ENCODE measurements at regions not wholly inside any gene's neighbourhood (a gene's known extent, or its start where the extent isn't known, plus 50 kb on each side); places are given as distances from the start of the nearest gene placed in this dataset.

GRCh38 chr1:193458628-193459027 lies 272.2 kb upstream of the B3GALT2 start:
- 93 to 96% (median 95%) methylated on average over 5 of the region's 5 CpGs for WGBS, 4 donors
- ATAC-seq (no peak), DNase-seq (no peak)
- H3K36me3 ChIP-seq, result no peaks in the 10 kb centered on the region
- H3K27me3 ChIP-seq, result no peaks in the 10 kb centered on the region
- H3K27ac ChIP-seq, result no peak overlapping the region
- H3K9me3 ChIP-seq, result no peaks in the 10 kb centered on the region
- H3K4me1 ChIP-seq, result peaks cover 0 to 6% (median 0%) of the 10 kb centered on the region in 12 donors
- intact Hi-C loops (cut with DNase I), result no loop called here
- TF ChIP-seq POLR2A (IDR thresholded peaks at IDR 0.05), result no peak
- TF ChIP-seq, protein P1, sequence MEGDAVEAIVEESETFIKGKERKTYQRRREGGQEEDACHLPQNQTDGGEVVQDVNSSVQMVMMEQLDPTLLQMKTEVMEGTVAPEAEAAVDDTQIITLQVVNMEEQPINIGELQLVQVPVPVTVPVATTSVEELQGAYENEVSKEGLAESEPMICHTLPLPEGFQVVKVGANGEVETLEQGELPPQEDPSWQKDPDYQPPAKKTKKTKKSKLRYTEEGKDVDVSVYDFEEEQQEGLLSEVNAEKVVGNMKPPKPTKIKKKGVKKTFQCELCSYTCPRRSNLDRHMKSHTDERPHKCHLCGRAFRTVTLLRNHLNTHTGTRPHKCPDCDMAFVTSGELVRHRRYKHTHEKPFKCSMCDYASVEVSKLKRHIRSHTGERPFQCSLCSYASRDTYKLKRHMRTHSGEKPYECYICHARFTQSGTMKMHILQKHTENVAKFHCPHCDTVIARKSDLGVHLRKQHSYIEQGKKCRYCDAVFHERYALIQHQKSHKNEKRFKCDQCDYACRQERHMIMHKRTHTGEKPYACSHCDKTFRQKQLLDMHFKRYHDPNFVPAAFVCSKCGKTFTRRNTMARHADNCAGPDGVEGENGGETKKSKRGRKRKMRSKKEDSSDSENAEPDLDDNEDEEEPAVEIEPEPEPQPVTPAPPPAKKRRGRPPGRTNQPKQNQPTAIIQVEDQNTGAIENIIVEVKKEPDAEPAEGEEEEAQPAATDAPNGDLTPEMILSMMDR (IDR thresholded peaks at IDR 0.05), result no peak
- H3K4me3 ChIP-seq, result no peak overlapping the region

GRCh38 chr1:193457676-193458075 lies 271.3 kb upstream of the B3GALT2 start:
- 40 to 54% (median 43%) methylated on average over 9 of the region's 9 CpGs for WGBS, 4 donors
- Histone ChIP-seq H3K27ac (no peak overlapping the region), H3K9me3 (no peaks in the 10 kb centered on the region), H3K4me3 (no peak overlapping the region), H3K4me1 (no peaks in the 10 kb centered on the region), H3K36me3 (no peaks in the 10 kb centered on the region), H3K27me3 (no peaks in the 10 kb centered on the region)
- DNase-seq, result no peak
- ATAC-seq, result no peak
- intact Hi-C loops (cut with DNase I), result no loop called here
- TF ChIP-seq, protein P1 (IDR thresholded peaks at IDR 0.05), result no peak
- no peak for TF ChIP-seq POLR2A (IDR thresholded peaks at IDR 0.05)

GRCh38 chr1:193456811-193457280 lies 270.4 kb upstream of the B3GALT2 start:
- intact Hi-C loops (cut with DNase I), result no loop called here
- no peaks in the 10 kb centered on the region for H3K9me3 ChIP-seq
- H3K36me3 ChIP-seq, result no peaks in the 10 kb centered on the region

DNA sequence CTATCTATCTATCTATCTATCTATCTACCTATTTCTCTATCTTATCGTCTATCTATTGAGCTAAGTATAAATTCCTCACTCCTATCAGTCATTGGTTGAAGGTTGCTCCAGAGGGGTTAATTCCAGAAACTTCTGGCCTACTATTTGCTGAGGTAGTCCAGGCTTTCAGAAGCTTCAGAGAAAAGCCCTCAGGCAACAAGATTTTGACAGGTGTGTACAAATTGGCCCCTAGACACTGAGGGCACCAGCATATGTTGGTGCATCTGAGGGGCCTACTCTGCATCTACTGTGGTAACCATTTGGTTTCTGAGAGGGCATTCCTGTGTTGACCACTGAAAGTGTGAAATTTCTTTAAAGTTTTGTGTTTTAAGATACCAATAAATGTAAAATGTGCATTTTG lies 265.2 kb upstream of the B3GALT2 start:
- Histone ChIP-seq H3K27ac (no peak overlapping the region), H3K9me3 (no peaks in the 10 kb centered on the region), H3K4me1 (no peaks in the 10 kb centered on the region), H3K36me3 (no peaks in the 10 kb centered on the region), H3K27me3 (no peaks in the 10 kb centered on the region), H3K4me3 (no peak overlapping the region)
- no peak for DNase-seq
- 94 to 100% (median 96%) methylated on average over 1 of the region's 1 CpG for WGBS, 4 donors
- no peak for TF ChIP-seq POLR2A (IDR thresholded peaks at IDR 0.05)
- TF ChIP-seq, protein P1 (IDR thresholded peaks at IDR 0.05), result no peak
- ATAC-seq, result no peak
- intact Hi-C loops (cut with DNase I), result no loop called here

More at GRCh38 chr1:193456811-193457280, 270.4 kb upstream of the B3GALT2 start:
- no peaks in the 10 kb centered on the region for H3K4me1 ChIP-seq
- no peaks in the 10 kb centered on the region for H3K27me3 ChIP-seq
- no peak for DNase-seq
- no peak for ATAC-seq
- H3K4me3 ChIP-seq, result no peak overlapping the region
- no peak overlapping the region for H3K27ac ChIP-seq
- WGBS, 4 donors, result 58 to 69% (median 62%) methylated on average over 2 of the region's 2 CpGs
- no peak for TF ChIP-seq POLR2A (IDR thresholded peaks at IDR 0.05)
- TF ChIP-seq, protein P1 (IDR thresholded peaks at IDR 0.05), result no peak

All from heart left ventricle (tissue), 16 donors.